ENCODE measurements at regions not wholly inside any gene's neighbourhood (a gene's known extent, or its start where the extent isn't known, plus 50 kb on each side); places are given as distances from the start of the nearest gene placed in this dataset.

- TF ChIP-seq CTCF (IDR thresholded peaks at IDR 0.05 in 8 of 11, conservative IDR thresholded peaks at IDR 0.05 in 3 of 11) (no peak), POLR2A (IDR thresholded peaks at IDR 0.05) (no peak), POLR2AphosphoS5 (IDR thresholded peaks at IDR 0.05) (no peak)
These were observed 55.6 kb upstream of the ZNF536 start for GRCh38 chr19:30316560-30317106.
